IMR-90 (cell line): ENCODE measurements at regions not wholly inside any gene's neighbourhood (a gene's known extent, or its start where the extent isn't known, plus 50 kb on each side); places are given as distances from the start of the nearest gene placed in this dataset.

Experiments used
- ATAC-seq: fragments of 200-7000 bp; cut with Tn5 transposase; 2 replicates; pipeline ENCODE4 v1.9.1; 2020; ENCODE audit warnings: low read depth, mild to moderate bottlenecking, moderate library complexity
- BruUV-seq: library from RNA; stranded (reverse); fragments of 400-500 nt; replicated peaks from 2 replicates; lab custom pipeline; 2021; lab: Mats Ljungman, UMichigan
- CTCF ChIA-PET: fragments of 300-600 bp; formaldehyde crosslinking; extraction: SDS; loops from one replicate; lab custom pipeline; 2021; ENCODE audit warnings: antibody characterized with exemption; lab: Yijun Ruan, JAX
- POLR2A ChIA-PET: fragments of 300-600 bp; sonication (Branson Sonifier 250); formaldehyde crosslinking; loops from one replicate; lab custom pipeline; 2022; ENCODE audit warnings: antibody characterized with exemption; ENCODE audit not compliant: unreplicated experiment; lab: Charles Lee
- DNase-seq: peaks from one replicate; pipeline ENCODE4 v3.0.0; 2013
- H2AFZ ChIP-seq: replicated peaks from 2 replicates; pipeline ENCODE3; 2013; ENCODE audit warnings: low read length, mild to moderate bottlenecking; ENCODE audit not compliant: poor library complexity
- H2AK5ac ChIP-seq: 2 replicates; pipeline ENCODE4 v1.6.1; 2013; ENCODE audit warnings: low read depth, low read length, inconsistent platforms
- H2AK9ac ChIP-seq: replicated peaks from 2 replicates; pipeline ENCODE3; 2013; ENCODE audit warnings: mild to moderate bottlenecking, low read depth, low read length, moderate library complexity; ENCODE audit not compliant: poor library complexity
- H2BK120ac ChIP-seq: 2 replicates; pipeline ENCODE4 v1.6.1; 2013; ENCODE audit warnings: low read depth, low read length, inconsistent platforms
- H2BK15ac ChIP-seq: 3 replicates; pipeline ENCODE4 v1.6.1; 2013; ENCODE audit warnings: low read depth, low read length, inconsistent platforms
- H2BK20ac ChIP-seq: 2 replicates; pipeline ENCODE4 v1.6.1; 2013; ENCODE audit warnings: low read depth, mild to moderate bottlenecking, inconsistent platforms, low read length, moderate library complexity
- H2BK5ac ChIP-seq: 2 replicates; pipeline ENCODE4 v1.6.1; 2013; ENCODE audit warnings: mild to moderate bottlenecking, low read depth, low read length, inconsistent platforms; ENCODE audit not compliant: poor library complexity, severe bottlenecking
- H3K14ac ChIP-seq: replicated peaks from 2 replicates; pipeline ENCODE4 v1.6.1; 2013; ENCODE audit warnings: low read depth, low read length, inconsistent platforms
- H3K18ac ChIP-seq: 2 replicates; pipeline ENCODE4 v1.6.1; 2013; ENCODE audit warnings: low read depth, low read length, control low read depth
- H3K23ac ChIP-seq: 2 replicates; pipeline ENCODE4 v1.6.1; 2013; ENCODE audit warnings: low read depth, low read length, inconsistent platforms
- H3K27ac ChIP-seq: 2 replicates; pipeline ENCODE4 v1.5.1; 2013; ENCODE audit warnings: mild to moderate bottlenecking, control low read depth, low read length; ENCODE audit not compliant: insufficient read depth
- H3K27me3 ChIP-seq: 2 replicates; pipeline ENCODE4 v1.6.1; 2013; ENCODE audit warnings: low read length; ENCODE audit not compliant: control insufficient read depth, insufficient read depth
- H3K36me3 ChIP-seq: 2 replicates; pipeline ENCODE4 v1.6.1; 2013; ENCODE audit warnings: low read length, mixed read lengths; ENCODE audit not compliant: control insufficient read depth, insufficient read depth
- H3K4ac ChIP-seq: 2 replicates; pipeline ENCODE4 v1.6.1; 2013; ENCODE audit warnings: low read depth, low read length, inconsistent platforms
- H3K4me1 ChIP-seq: 2 replicates; pipeline ENCODE4 v1.6.1; 2013; ENCODE audit warnings: low read length, mixed read lengths; ENCODE audit not compliant: control insufficient read depth, insufficient read depth
- H3K4me2 ChIP-seq: 2 replicates; pipeline ENCODE4 v1.6.1; 2013; ENCODE audit warnings: low read depth, mild to moderate bottlenecking, control low read depth, low read length, moderate library complexity
- H3K4me3 ChIP-seq: 2 replicates; pipeline ENCODE4 v1.5.1; 2013; ENCODE audit warnings: low read depth, mild to moderate bottlenecking, control low read depth, low read length, moderate library complexity; ENCODE audit not compliant: insufficient read depth
- H3K56ac ChIP-seq: 2 replicates; pipeline ENCODE4 v1.6.1; 2013; ENCODE audit warnings: low read length, inconsistent platforms; ENCODE audit not compliant: insufficient read depth; ENCODE audit errors: extremely low read depth
- H3K79me1 ChIP-seq, 2 experiments: 2 replicates each; pipeline ENCODE4 v1.6.1; 2013; ENCODE audit warnings: low read length in 2 of 2, inconsistent platforms in 1 of 2, low read depth in 1 of 2
- H3K9ac ChIP-seq: 2 replicates; pipeline ENCODE4 v1.6.1; 2013; ENCODE audit warnings: low read depth, low read length, control low read depth
- H3K9me1 ChIP-seq: 2 replicates; pipeline ENCODE4 v1.6.1; 2013; ENCODE audit warnings: low read length, inconsistent platforms; ENCODE audit not compliant: insufficient read depth
- H3K9me3 ChIP-seq: 2 replicates; pipeline ENCODE4 v1.6.1; 2013; ENCODE audit warnings: low read length; ENCODE audit not compliant: control insufficient read depth, insufficient read depth
- H4K20me1 ChIP-seq: 2 replicates; pipeline ENCODE4 v1.6.1; 2013; ENCODE audit warnings: low read length, inconsistent platforms; ENCODE audit not compliant: insufficient read depth
- H4K5ac ChIP-seq: 2 replicates; pipeline ENCODE4 v1.6.1; 2013; ENCODE audit warnings: mild to moderate bottlenecking, low read depth, low read length, control low read depth
- H4K8ac ChIP-seq, 2 experiments: 2 replicates each; pipeline ENCODE4 v1.6.1; 2013; ENCODE audit warnings: low read depth in 2 of 2, low read length in 2 of 2, control low read depth in 1 of 2, inconsistent platforms in 1 of 2
- H4K91ac ChIP-seq: 2 replicates; pipeline ENCODE4 v1.6.1; 2013; ENCODE audit warnings: low read depth, low read length, inconsistent platforms; ENCODE audit not compliant: insufficient read depth
- BHLHE40 ChIP-seq: fragments of 150-350 bp; IDR thresholded peaks from 2 replicates; pipeline ENCODE4 v1.6.1; 2016; ENCODE audit warnings: mild to moderate bottlenecking, low read depth, low read length
- CHD1 ChIP-seq: IDR thresholded peaks from 2 replicates; pipeline ENCODE4 v1.6.1; 2012; ENCODE audit warnings: low read depth, low read length, improper control_type of control experiment
- FOS ChIP-seq: fragments of 150-350 bp; IDR thresholded peaks from 2 replicates; pipeline ENCODE4 v1.6.1; 2016; ENCODE audit warnings: low read depth, low read length
- MAFK ChIP-seq: IDR thresholded peaks from 2 replicates; pipeline ENCODE4 v1.6.1; 2012; ENCODE audit warnings: low read depth, low read length, improper control_type of control experiment
- MXI1 ChIP-seq: IDR thresholded peaks from 2 replicates; pipeline ENCODE4 v1.6.1; 2012; ENCODE audit warnings: low read depth, mild to moderate bottlenecking, low read length, moderate library complexity, borderline replicate concordance
- NFE2L2 ChIP-seq: fragments of 150-350 bp; IDR thresholded peaks from 2 replicates; pipeline ENCODE4 v1.6.1; 2016; ENCODE audit warnings: low read depth, mild to moderate bottlenecking, low read length
- POLR2A ChIP-seq: IDR thresholded peaks from 2 replicates; pipeline ENCODE4 v1.6.1; 2012; ENCODE audit warnings: mild to moderate bottlenecking, low read depth, low read length
- RAD21 ChIP-seq: IDR thresholded peaks from 2 replicates; pipeline ENCODE4 v1.6.1; 2012; ENCODE audit warnings: low read length, improper control_type of control experiment
- RCOR1 ChIP-seq: IDR thresholded peaks from 2 replicates; pipeline ENCODE4 v1.6.1; 2012; ENCODE audit warnings: mild to moderate bottlenecking, low read length, improper control_type of control experiment; ENCODE audit not compliant: insufficient replicate concordance
- RFX5 ChIP-seq: IDR thresholded peaks from 2 replicates; pipeline ENCODE4 v1.8.0; 2012; ENCODE audit warnings: low read depth, mild to moderate bottlenecking, low read length, moderate library complexity
- SMC3 ChIP-seq: fragments of 150-350 bp; IDR thresholded peaks from 2 replicates; pipeline ENCODE4 v1.6.1; 2016; ENCODE audit warnings: low read depth, mild to moderate bottlenecking, antibody characterized with exemption, low read length, moderate library complexity
- WGBS, 2 experiments: methylation state at CpG; one replicate each; pipeline versions ENCODE4 v1.1.5 to v1.1.7; 2013; ENCODE audit warnings: missing lambda C conversion rate in 2 of 2; ENCODE audit not compliant: insufficient read length in 1 of 2; ENCODE audit errors: extremely low coverage in 2 of 2; 5-methylcytosine and 5-hydroxymethylcytosine counted together
- dilution Hi-C: fragments of 300-500 bp; cut with HindIII; formaldehyde crosslinking; loops from one replicate; pipeline ENCODE4 v1.14.3; 2018; ENCODE audit warnings: low sequenced_read_pairs; ENCODE audit not compliant: unreplicated experiment
- in situ Hi-C: fragments of 300-500 bp; cut with MboI; formaldehyde crosslinking; loops from 3 replicates; pipeline ENCODE4 v1.14.3; 2019; ENCODE audit warnings: low sequenced_read_pairs, inconsistent platforms, mixed read lengths
- intact Hi-C: fragments of 100-400 bp; cut with micrococcal nuclease; formaldehyde crosslinking; loops from 2 replicates; pipeline ENCODE4 v1.10.0; 2022
- TF ChIP-seq, protein P1 (sequence below): fragments of 150-350 bp; IDR thresholded peaks from 2 replicates; pipeline ENCODE4 v1.6.1; 2016; ENCODE audit warnings: low read depth, mild to moderate bottlenecking, low read length, moderate library complexity, borderline replicate concordance
- TF ChIP-seq, protein P2 (sequence below): fragments of 150-350 bp; IDR thresholded peaks from 2 replicates; pipeline ENCODE4 v1.6.1; 2017; ENCODE audit warnings: mild to moderate bottlenecking, antibody characterized with exemption, low read length, low read depth

- dilution Hi-C loops, result no loop called here
- H3K4me2 ChIP-seq, result no peak overlapping the region
- intact Hi-C loops, result no loop called here
- no peaks in the 10 kb centered on the region for H3K79me1 ChIP-seq
- H2BK20ac ChIP-seq, result no peak overlapping the region
- H3K56ac ChIP-seq, result no peak overlapping the region
- H3K14ac ChIP-seq, result no peak overlapping the region
- H3K9me1 ChIP-seq, result no peaks in the 10 kb centered on the region
- H3K4me3 ChIP-seq, result no peak overlapping the region
- CTCF ChIA-PET, result no interaction called here
- no TSS peak for BruUV-seq
- H4K8ac ChIP-seq, result no peak overlapping the region
- DNase-seq, result no peak
- H3K27me3 ChIP-seq, result no peaks in the 10 kb centered on the region
- H3K4me1 ChIP-seq, result no peaks in the 10 kb centered on the region
- H3K4ac ChIP-seq, result no peak overlapping the region
- no peak overlapping the region for H3K27ac ChIP-seq
- in situ Hi-C loops, result no loop called here
- TF ChIP-seq POLR2A (no peak), RAD21 (no peak), RCOR1 (no peak), BHLHE40 (no peak), CHD1 (no peak), NFE2L2 (no peak), MAFK (no peak), RFX5 (no peak), MXI1 (no peak), SMC3 (no peak), FOS (no peak)
- TF ChIP-seq, protein P1, sequence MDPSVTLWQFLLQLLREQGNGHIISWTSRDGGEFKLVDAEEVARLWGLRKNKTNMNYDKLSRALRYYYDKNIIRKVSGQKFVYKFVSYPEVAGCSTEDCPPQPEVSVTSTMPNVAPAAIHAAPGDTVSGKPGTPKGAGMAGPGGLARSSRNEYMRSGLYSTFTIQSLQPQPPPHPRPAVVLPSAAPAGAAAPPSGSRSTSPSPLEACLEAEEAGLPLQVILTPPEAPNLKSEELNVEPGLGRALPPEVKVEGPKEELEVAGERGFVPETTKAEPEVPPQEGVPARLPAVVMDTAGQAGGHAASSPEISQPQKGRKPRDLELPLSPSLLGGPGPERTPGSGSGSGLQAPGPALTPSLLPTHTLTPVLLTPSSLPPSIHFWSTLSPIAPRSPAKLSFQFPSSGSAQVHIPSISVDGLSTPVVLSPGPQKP, result no peak
- TF ChIP-seq, protein P2, sequence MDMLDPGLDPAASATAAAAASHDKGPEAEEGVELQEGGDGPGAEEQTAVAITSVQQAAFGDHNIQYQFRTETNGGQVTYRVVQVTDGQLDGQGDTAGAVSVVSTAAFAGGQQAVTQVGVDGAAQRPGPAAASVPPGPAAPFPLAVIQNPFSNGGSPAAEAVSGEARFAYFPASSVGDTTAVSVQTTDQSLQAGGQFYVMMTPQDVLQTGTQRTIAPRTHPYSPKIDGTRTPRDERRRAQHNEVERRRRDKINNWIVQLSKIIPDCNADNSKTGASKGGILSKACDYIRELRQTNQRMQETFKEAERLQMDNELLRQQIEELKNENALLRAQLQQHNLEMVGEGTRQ, result no peak
- no peaks in the 10 kb centered on the region for H3K9me3 ChIP-seq
- H4K91ac ChIP-seq, result no peak overlapping the region
- H2AK5ac ChIP-seq, result no peak overlapping the region
- no peak for ATAC-seq
- no peak overlapping the region for H4K5ac ChIP-seq
- no peak overlapping the region for H2BK15ac ChIP-seq
- WGBS, 2 experiments, result no CpG with 5 or more reads among the region's 1 CpG
- no peak overlapping the region for H2AFZ ChIP-seq
- no peak overlapping the region for H2BK120ac ChIP-seq
- no peak overlapping the region for H3K9ac ChIP-seq
- POLR2A ChIA-PET, result no interaction called here
- no peaks in the 10 kb centered on the region for H4K20me1 ChIP-seq
- no peak overlapping the region for H2AK9ac ChIP-seq
- H3K36me3 ChIP-seq, result no peaks in the 10 kb centered on the region
- no peak overlapping the region for H2BK5ac ChIP-seq
- no peak overlapping the region for H3K23ac ChIP-seq
- H3K18ac ChIP-seq, result no peak overlapping the region
These were observed 252.0 kb upstream of the CNTN3 start for GRCh38 chr3:74866357-74867030.
